Astrocyte (in vitro differentiated cells and primary cell): ENCODE measurements at regions not wholly inside any gene's neighbourhood (a gene's known extent, or its start where the extent isn't known, plus 50 kb on each side); places are given as distances from the start of the nearest gene placed in this dataset.

Experiments
- DNase-seq: peaks from one replicate; pipeline ENCODE4 v3.0.0-alpha.2; 2010; ENCODE audit warnings: low read depth
- FAIRE-seq: peaks from 2 replicates; lab custom pipeline; 2011; peaks lifted over from hg19 to GRCh38; lab: Jason Lieb, UNC
- H2AFZ ChIP-seq: 2 replicates; pipeline ENCODE4 v1.6.0; 2012; ENCODE audit warnings: low read depth, low read length, inconsistent platforms
- H3K27ac ChIP-seq: 2 replicates; pipeline ENCODE4 v1.5.1; 2011; ENCODE audit warnings: low read depth, low read length, inconsistent platforms
- H3K27me3 ChIP-seq: 2 replicates; pipeline ENCODE4 v1.6.0; 2011; ENCODE audit warnings: low read length, inconsistent platforms; ENCODE audit not compliant: insufficient read depth
- H3K36me3 ChIP-seq: 2 replicates; pipeline ENCODE4 v1.5.1; 2011; ENCODE audit warnings: low read length, inconsistent platforms; ENCODE audit not compliant: insufficient read depth
- H3K4me1 ChIP-seq: 2 replicates; pipeline ENCODE4 v1.5.1; 2011; ENCODE audit warnings: low read length, inconsistent platforms; ENCODE audit not compliant: insufficient read depth
- H3K4me2 ChIP-seq: 2 replicates; pipeline ENCODE4 v1.6.0; 2012; ENCODE audit warnings: low read length, inconsistent platforms
- H3K4me3 ChIP-seq: 2 replicates; pipeline ENCODE4 v1.5.1; 2011; ENCODE audit warnings: low read depth, mild to moderate bottlenecking, low read length, inconsistent platforms; ENCODE audit not compliant: insufficient read depth
- H3K79me2 ChIP-seq: 2 replicates; pipeline ENCODE4 v1.6.0; 2012; ENCODE audit warnings: mild to moderate bottlenecking, low read length, inconsistent platforms; ENCODE audit not compliant: insufficient read depth
- H3K9ac ChIP-seq: 2 replicates; pipeline ENCODE4 v1.6.0; 2012; ENCODE audit warnings: mild to moderate bottlenecking, low read length, inconsistent platforms
- H3K9me3 ChIP-seq: 2 replicates; pipeline ENCODE4 v1.5.1; 2012; ENCODE audit warnings: low read depth, mild to moderate bottlenecking, low read length, inconsistent platforms; ENCODE audit not compliant: insufficient read depth
- H4K20me1 ChIP-seq: 2 replicates; pipeline ENCODE4 v1.6.0; 2012; ENCODE audit warnings: low read length, inconsistent platforms; ENCODE audit not compliant: insufficient read depth
- H3K27ac Mint-ChIP-seq: one replicate; pipeline ENCODE4 v1.8.0; 2021; ENCODE audit warnings: mild to moderate bottlenecking, mixed read lengths; ENCODE audit not compliant: unreplicated experiment
- H3K27me3 Mint-ChIP-seq: one replicate; pipeline ENCODE4 v1.8.0; 2021; ENCODE audit warnings: low read depth, mixed read lengths; ENCODE audit not compliant: unreplicated experiment
- H3K36me3 Mint-ChIP-seq: one replicate; pipeline ENCODE4 v1.8.0; 2021; ENCODE audit warnings: low read depth, mixed read lengths; ENCODE audit not compliant: unreplicated experiment
- H3K4me1 Mint-ChIP-seq: one replicate; pipeline ENCODE4 v1.8.0; 2021; ENCODE audit warnings: low read depth, mixed read lengths; ENCODE audit not compliant: unreplicated experiment
- H3K4me3 Mint-ChIP-seq: one replicate; pipeline ENCODE4 v1.8.0; 2021; ENCODE audit warnings: mild to moderate bottlenecking, moderate library complexity, mixed read lengths; ENCODE audit not compliant: unreplicated experiment
- H3K9me3 Mint-ChIP-seq: one replicate; pipeline ENCODE4 v1.8.0; 2021; ENCODE audit warnings: mild to moderate bottlenecking, mixed read lengths; ENCODE audit not compliant: unreplicated experiment
- CTCF ChIP-seq: IDR thresholded peaks from 2 replicates; pipeline ENCODE4 v1.5.1; 2011; ENCODE audit warnings: low read depth, mild to moderate bottlenecking, inconsistent platforms, low read length, moderate library complexity; ENCODE audit not compliant: insufficient read depth
- EZH2 ChIP-seq: IDR thresholded peaks from 2 replicates; pipeline ENCODE4 v1.6.1; 2012; ENCODE audit warnings: mild to moderate bottlenecking, low read length, inconsistent platforms; ENCODE audit not compliant: insufficient read depth

GRCh38 chrX:40360557-40360956 lies 220.2 kb upstream of the ATP6AP2 start:
- no peak overlapping the region for H3K27ac ChIP-seq
- H3K4me3 ChIP-seq = no peak overlapping the region
- no peak overlapping the region for H3K27ac Mint-ChIP-seq
- H3K9me3 ChIP-seq = no peaks in the 10 kb centered on the region
- no peak for DNase-seq
- H3K4me1 Mint-ChIP-seq = no peaks in the 10 kb centered on the region
- H2AFZ ChIP-seq = no peak overlapping the region
- H3K4me3 Mint-ChIP-seq = no peak overlapping the region
- H3K4me2 ChIP-seq = no peak overlapping the region
- H3K9ac ChIP-seq = no peak overlapping the region
- H4K20me1 ChIP-seq = no peaks in the 10 kb centered on the region
- peaks cover 6% of the 10 kb centered on the region for H3K9me3 Mint-ChIP-seq
- FAIRE-seq = peak; percentile 9
- H3K79me2 ChIP-seq = no peaks in the 10 kb centered on the region
- H3K4me1 ChIP-seq = no peaks in the 10 kb centered on the region
- no peaks in the 10 kb centered on the region for H3K36me3 Mint-ChIP-seq
- peaks cover 3% of the 10 kb centered on the region for H3K27me3 Mint-ChIP-seq
- no peaks in the 10 kb centered on the region for H3K27me3 ChIP-seq
- H3K36me3 ChIP-seq = no peaks in the 10 kb centered on the region
- TF ChIP-seq CTCF (no peak), EZH2 (no peak)

GRCh38 chrX:40359593-40359992 lies 221.2 kb upstream of the ATP6AP2 start:
- Histone ChIP-seq H3K9me3 (no peaks in the 10 kb centered on the region), H3K27ac (no peak overlapping the region), H2AFZ (no peak overlapping the region), H3K4me3 (no peak overlapping the region), H3K36me3 (no peaks in the 10 kb centered on the region), H3K4me2 (no peak overlapping the region), H3K27me3 (no peaks in the 10 kb centered on the region), H3K4me1 (no peaks in the 10 kb centered on the region), H3K79me2 (no peaks in the 10 kb centered on the region), H3K9ac (no peak overlapping the region), H4K20me1 (no peaks in the 10 kb centered on the region)
- no peak overlapping the region for H3K27ac Mint-ChIP-seq
- peaks cover 6% of the 10 kb centered on the region for H3K9me3 Mint-ChIP-seq
- H3K36me3 Mint-ChIP-seq = no peaks in the 10 kb centered on the region
- DNase-seq (no peak), FAIRE-seq (no peak)
- peaks cover 3% of the 10 kb centered on the region for H3K27me3 Mint-ChIP-seq
- no peak overlapping the region for H3K4me3 Mint-ChIP-seq
- TF ChIP-seq CTCF (no peak), EZH2 (no peak)
- no peaks in the 10 kb centered on the region for H3K4me1 Mint-ChIP-seq

- H3K4me1 Mint-ChIP-seq = no peaks in the 10 kb centered on the region
- Histone ChIP-seq H3K4me1 (no peaks in the 10 kb centered on the region), H3K27me3 (no peaks in the 10 kb centered on the region), H3K79me2 (no peaks in the 10 kb centered on the region), H3K9ac (no peak overlapping the region), H3K9me3 (no peaks in the 10 kb centered on the region), H3K4me2 (no peak overlapping the region), H3K36me3 (no peaks in the 10 kb centered on the region), H2AFZ (no peak overlapping the region), H3K27ac (no peak overlapping the region), H3K4me3 (no peak overlapping the region), H4K20me1 (no peaks in the 10 kb centered on the region)
- FAIRE-seq = no peak
- peaks cover 3% of the 10 kb centered on the region for H3K27me3 Mint-ChIP-seq
- no peaks in the 10 kb centered on the region for H3K36me3 Mint-ChIP-seq
- no peak for DNase-seq
- H3K4me3 Mint-ChIP-seq = no peak overlapping the region
- H3K9me3 Mint-ChIP-seq = peaks cover 6% of the 10 kb centered on the region
- no peak overlapping the region for H3K27ac Mint-ChIP-seq
- no peak for TF ChIP-seq CTCF
- no peak for TF ChIP-seq EZH2
Measured at GRCh38 chrX:40358994-40359393, 221.8 kb upstream of the ATP6AP2 start.
